ENCODE measurements at regions not wholly inside any gene's neighbourhood (a gene's known extent, or its start where the extent isn't known, plus 50 kb on each side); places are given as distances from the start of the nearest gene placed in this dataset.

DNA sequence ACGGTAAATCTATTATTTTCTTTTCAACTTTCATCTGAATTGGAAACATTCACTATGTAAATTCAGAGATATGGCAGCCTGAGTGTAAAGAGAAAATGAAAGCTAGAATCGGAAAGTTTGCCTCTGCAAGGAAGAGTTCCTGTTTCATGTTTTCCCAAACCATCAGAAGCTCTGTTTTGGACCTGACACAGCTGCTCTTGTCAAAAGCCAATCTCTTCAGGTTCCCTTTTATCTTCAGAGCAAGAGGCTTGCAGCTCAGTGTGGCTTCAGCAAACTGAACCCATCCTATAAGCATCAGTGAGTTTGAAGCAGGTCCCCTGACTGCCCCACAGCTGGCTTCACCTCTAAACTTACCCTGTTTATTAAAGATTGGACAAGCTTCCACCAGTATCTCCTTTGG, 1099.7 kb downstream of the DTWD2 start:
- TF ChIP-seq, protein P1, sequence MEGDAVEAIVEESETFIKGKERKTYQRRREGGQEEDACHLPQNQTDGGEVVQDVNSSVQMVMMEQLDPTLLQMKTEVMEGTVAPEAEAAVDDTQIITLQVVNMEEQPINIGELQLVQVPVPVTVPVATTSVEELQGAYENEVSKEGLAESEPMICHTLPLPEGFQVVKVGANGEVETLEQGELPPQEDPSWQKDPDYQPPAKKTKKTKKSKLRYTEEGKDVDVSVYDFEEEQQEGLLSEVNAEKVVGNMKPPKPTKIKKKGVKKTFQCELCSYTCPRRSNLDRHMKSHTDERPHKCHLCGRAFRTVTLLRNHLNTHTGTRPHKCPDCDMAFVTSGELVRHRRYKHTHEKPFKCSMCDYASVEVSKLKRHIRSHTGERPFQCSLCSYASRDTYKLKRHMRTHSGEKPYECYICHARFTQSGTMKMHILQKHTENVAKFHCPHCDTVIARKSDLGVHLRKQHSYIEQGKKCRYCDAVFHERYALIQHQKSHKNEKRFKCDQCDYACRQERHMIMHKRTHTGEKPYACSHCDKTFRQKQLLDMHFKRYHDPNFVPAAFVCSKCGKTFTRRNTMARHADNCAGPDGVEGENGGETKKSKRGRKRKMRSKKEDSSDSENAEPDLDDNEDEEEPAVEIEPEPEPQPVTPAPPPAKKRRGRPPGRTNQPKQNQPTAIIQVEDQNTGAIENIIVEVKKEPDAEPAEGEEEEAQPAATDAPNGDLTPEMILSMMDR (conservative IDR thresholded peaks at IDR 0.05; ENCODE audit: low read depth in 2 of 2), result no peak
- TF ChIP-seq EZH2 (IDR thresholded peaks at IDR 0.05; ENCODE audit: low read depth, unreplicated experiment) (no peak), JUNB (IDR thresholded peaks at IDR 0.05; ENCODE audit: unreplicated experiment) (no peak), POLR2AphosphoS5 (IDR thresholded peaks at IDR 0.05; ENCODE audit: low read depth) (no peak), EZH2phosphoT487 (IDR thresholded peaks at IDR 0.05; ENCODE audit: unreplicated experiment) (no peak), CREB1 (CRISPR knock-in tag; IDR thresholded peaks at IDR 0.05; ENCODE audit: low read depth) (no peak), NANOG (IDR thresholded peaks at IDR 0.05; ENCODE audit: borderline replicate concordance) (no peak), STAT1 (IDR thresholded peaks at IDR 0.05; ENCODE audit: unreplicated experiment) (no peak)
- TF ChIP-seq, protein P2, sequence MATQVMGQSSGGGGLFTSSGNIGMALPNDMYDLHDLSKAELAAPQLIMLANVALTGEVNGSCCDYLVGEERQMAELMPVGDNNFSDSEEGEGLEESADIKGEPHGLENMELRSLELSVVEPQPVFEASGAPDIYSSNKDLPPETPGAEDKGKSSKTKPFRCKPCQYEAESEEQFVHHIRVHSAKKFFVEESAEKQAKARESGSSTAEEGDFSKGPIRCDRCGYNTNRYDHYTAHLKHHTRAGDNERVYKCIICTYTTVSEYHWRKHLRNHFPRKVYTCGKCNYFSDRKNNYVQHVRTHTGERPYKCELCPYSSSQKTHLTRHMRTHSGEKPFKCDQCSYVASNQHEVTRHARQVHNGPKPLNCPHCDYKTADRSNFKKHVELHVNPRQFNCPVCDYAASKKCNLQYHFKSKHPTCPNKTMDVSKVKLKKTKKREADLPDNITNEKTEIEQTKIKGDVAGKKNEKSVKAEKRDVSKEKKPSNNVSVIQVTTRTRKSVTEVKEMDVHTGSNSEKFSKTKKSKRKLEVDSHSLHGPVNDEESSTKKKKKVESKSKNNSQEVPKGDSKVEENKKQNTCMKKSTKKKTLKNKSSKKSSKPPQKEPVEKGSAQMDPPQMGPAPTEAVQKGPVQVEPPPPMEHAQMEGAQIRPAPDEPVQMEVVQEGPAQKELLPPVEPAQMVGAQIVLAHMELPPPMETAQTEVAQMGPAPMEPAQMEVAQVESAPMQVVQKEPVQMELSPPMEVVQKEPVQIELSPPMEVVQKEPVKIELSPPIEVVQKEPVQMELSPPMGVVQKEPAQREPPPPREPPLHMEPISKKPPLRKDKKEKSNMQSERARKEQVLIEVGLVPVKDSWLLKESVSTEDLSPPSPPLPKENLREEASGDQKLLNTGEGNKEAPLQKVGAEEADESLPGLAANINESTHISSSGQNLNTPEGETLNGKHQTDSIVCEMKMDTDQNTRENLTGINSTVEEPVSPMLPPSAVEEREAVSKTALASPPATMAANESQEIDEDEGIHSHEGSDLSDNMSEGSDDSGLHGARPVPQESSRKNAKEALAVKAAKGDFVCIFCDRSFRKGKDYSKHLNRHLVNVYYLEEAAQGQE (IDR thresholded peaks at IDR 0.05; ENCODE audit: unreplicated experiment), result no peak
- TF ChIP-seq, protein P3, sequence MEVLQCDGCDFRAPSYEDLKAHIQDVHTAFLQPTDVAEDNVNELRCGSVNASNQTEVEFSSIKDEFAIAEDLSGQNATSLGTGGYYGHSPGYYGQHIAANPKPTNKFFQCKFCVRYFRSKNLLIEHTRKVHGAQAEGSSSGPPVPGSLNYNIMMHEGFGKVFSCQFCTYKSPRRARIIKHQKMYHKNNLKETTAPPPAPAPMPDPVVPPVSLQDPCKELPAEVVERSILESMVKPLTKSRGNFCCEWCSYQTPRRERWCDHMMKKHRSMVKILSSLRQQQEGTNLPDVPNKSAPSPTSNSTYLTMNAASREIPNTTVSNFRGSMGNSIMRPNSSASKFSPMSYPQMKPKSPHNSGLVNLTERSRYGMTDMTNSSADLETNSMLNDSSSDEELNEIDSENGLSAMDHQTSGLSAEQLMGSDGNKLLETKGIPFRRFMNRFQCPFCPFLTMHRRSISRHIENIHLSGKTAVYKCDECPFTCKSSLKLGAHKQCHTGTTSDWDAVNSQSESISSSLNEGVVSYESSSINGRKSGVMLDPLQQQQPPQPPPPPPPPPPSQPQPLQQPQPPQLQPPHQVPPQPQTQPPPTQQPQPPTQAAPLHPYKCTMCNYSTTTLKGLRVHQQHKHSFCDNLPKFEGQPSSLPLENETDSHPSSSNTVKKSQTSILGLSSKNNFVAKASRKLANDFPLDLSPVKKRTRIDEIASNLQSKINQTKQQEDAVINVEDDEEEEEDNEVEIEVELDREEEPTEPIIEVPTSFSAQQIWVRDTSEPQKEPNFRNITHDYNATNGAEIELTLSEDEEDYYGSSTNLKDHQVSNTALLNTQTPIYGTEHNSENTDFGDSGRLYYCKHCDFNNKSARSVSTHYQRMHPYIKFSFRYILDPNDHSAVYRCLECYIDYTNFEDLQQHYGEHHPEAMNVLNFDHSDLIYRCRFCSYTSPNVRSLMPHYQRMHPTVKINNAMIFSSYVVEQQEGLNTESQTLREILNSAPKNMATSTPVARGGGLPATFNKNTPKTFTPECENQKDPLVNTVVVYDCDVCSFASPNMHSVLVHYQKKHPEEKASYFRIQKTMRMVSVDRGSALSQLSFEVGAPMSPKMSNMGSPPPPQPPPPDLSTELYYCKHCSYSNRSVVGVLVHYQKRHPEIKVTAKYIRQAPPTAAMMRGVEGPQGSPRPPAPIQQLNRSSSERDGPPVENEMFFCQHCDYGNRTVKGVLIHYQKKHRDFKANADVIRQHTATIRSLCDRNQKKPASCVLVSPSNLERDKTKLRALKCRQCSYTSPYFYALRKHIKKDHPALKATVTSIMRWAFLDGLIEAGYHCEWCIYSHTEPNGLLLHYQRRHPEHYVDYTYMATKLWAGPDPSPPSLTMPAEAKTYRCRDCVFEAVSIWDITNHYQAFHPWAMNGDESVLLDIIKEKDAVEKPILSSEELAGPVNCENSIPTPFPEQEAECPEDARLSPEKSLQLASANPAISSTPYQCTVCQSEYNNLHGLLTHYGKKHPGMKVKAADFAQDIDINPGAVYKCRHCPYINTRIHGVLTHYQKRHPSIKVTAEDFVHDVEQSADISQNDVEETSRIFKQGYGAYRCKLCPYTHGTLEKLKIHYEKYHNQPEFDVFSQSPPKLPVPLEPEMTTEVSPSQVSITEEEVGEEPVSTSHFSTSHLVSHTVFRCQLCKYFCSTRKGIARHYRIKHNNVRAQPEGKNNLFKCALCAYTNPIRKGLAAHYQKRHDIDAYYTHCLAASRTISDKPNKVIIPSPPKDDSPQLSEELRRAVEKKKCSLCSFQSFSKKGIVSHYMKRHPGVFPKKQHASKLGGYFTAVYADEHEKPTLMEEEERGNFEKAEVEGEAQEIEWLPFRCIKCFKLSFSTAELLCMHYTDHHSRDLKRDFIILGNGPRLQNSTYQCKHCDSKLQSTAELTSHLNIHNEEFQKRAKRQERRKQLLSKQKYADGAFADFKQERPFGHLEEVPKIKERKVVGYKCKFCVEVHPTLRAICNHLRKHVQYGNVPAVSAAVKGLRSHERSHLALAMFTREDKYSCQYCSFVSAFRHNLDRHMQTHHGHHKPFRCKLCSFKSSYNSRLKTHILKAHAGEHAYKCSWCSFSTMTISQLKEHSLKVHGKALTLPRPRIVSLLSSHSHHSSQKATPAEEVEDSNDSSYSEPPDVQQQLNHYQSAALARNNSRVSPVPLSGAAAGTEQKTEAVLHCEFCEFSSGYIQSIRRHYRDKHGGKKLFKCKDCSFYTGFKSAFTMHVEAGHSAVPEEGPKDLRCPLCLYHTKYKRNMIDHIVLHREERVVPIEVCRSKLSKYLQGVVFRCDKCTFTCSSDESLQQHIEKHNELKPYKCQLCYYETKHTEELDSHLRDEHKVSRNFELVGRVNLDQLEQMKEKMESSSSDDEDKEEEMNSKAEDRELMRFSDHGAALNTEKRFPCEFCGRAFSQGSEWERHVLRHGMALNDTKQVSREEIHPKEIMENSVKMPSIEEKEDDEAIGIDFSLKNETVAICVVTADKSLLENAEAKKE (CRISPR knock-in tag; IDR thresholded peaks at IDR 0.05), result no peak

All from GM23338 (cell line).